GM23338 (cell line): ENCODE measurements at regions not wholly inside any gene's neighbourhood (a gene's known extent, or its start where the extent isn't known, plus 50 kb on each side); places are given as distances from the start of the nearest gene placed in this dataset.

Source experiments
- ATAC-seq: fragments of 200-7000 bp; cut with Tn5 transposase; 3 replicates; pipeline ENCODE4 v1.9.1; 2020
- DNase-seq: peaks from one replicate; pipeline ENCODE4 v3.0.0-alpha.2; 2015; ENCODE audit warnings: low spot score
- H2AFZ ChIP-seq: fragments of 200-600 bp; sonication (generic); 2 replicates; pipeline ENCODE4 v1.8.0; 2016; ENCODE audit warnings: antibody characterized with exemption, mild to moderate bottlenecking, moderate library complexity
- H3F3A ChIP-seq: fragments of 200-600 bp; sonication (generic); replicated peaks from 2 replicates; pipeline ENCODE4 v1.8.0; 2017; ENCODE audit warnings: antibody characterized with exemption, mixed run types, low read depth
- H3K27ac ChIP-seq: fragments of 200-600 bp; sonication (generic); 2 replicates; pipeline ENCODE4 v1.6.1; 2016; ENCODE audit warnings: low read depth
- H3K27me3 ChIP-seq: fragments of 200-600 bp; sonication (generic); 2 replicates; pipeline ENCODE4 v1.8.0; 2016; ENCODE audit warnings: mild to moderate bottlenecking, mixed run types, moderate library complexity; ENCODE audit not compliant: insufficient read depth
- H3K36me3 ChIP-seq: fragments of 200-600 bp; sonication (generic); 2 replicates; pipeline ENCODE4 v1.8.0; 2016; ENCODE audit warnings: mild to moderate bottlenecking; ENCODE audit not compliant: insufficient read depth
- H3K4me1 ChIP-seq: fragments of 200-600 bp; sonication (generic); 2 replicates; pipeline ENCODE4 v1.8.0; 2016; ENCODE audit warnings: mild to moderate bottlenecking, moderate library complexity; ENCODE audit not compliant: insufficient read depth
- H3K4me2 ChIP-seq: fragments of 200-600 bp; sonication (generic); 2 replicates; pipeline ENCODE4 v1.7.1; 2017; ENCODE audit warnings: mixed run types
- H3K4me3 ChIP-seq: fragments of 200-600 bp; sonication (generic); 2 replicates; pipeline ENCODE4 v1.6.1; 2016; ENCODE audit warnings: mixed run types
- H3K79me2 ChIP-seq: fragments of 200-600 bp; sonication (generic); replicated peaks from 2 replicates; pipeline ENCODE4 v1.8.0; 2017; ENCODE audit warnings: mild to moderate bottlenecking; ENCODE audit not compliant: insufficient read depth
- H3K9me2 ChIP-seq: fragments of 200-600 bp; sonication (generic); 2 replicates; pipeline ENCODE4 v1.8.0; 2017; ENCODE audit not compliant: insufficient read depth
- H4K20me1 ChIP-seq: fragments of 200-600 bp; sonication (generic); replicated peaks from 2 replicates; pipeline ENCODE4 v1.8.0; 2017; ENCODE audit warnings: mild to moderate bottlenecking; ENCODE audit not compliant: insufficient read depth
- H3K27ac Mint-ChIP-seq: 2 replicates; pipeline ENCODE4 v1.8.0; 2020; ENCODE audit warnings: inconsistent platforms, mild to moderate bottlenecking, moderate library complexity, mixed read lengths
- H3K27me3 Mint-ChIP-seq: 3 replicates; pipeline ENCODE4 v1.8.0; 2022; ENCODE audit warnings: low read depth, mild to moderate bottlenecking, moderate library complexity, mixed read lengths, inconsistent platforms; ENCODE audit not compliant: insufficient read depth, poor library complexity
- H3K36me3 Mint-ChIP-seq: 3 replicates; pipeline ENCODE4 v1.8.0; 2021; ENCODE audit warnings: low read depth, mild to moderate bottlenecking, inconsistent platforms, moderate library complexity, mixed read lengths
- H3K4me1 Mint-ChIP-seq: 3 replicates; pipeline ENCODE4 v1.8.0; 2020; ENCODE audit warnings: mild to moderate bottlenecking, inconsistent platforms, mixed read lengths
- H3K4me3 Mint-ChIP-seq: 3 replicates; pipeline ENCODE4 v1.8.0; 2021; ENCODE audit warnings: moderate library complexity, mild to moderate bottlenecking, inconsistent platforms, mixed read lengths
- H3K9me3 Mint-ChIP-seq: 3 replicates; pipeline ENCODE4 v1.8.0; 2020; ENCODE audit warnings: moderate library complexity, mild to moderate bottlenecking, inconsistent platforms, mixed read lengths
- CREB1 ChIP-seq: fragments of 250-450 bp; sonication (Bioruptor Pico); IDR thresholded peaks from 2 replicates; pipeline ENCODE4 v1.5.0; 2020; ENCODE audit warnings: low read depth, mild to moderate bottlenecking, moderate library complexity
- CTCF ChIP-seq, 2 experiments: fragments of 200-600 bp in 1 of 2; sonication (generic) in 1 of 2; conservative IDR thresholded peaks; 2 replicates each; pipeline versions ENCODE4 v1.5.1 to v1.6.1; 2016 to 2017; ENCODE audit warnings: antibody characterized with exemption in 2 of 2, low read depth in 2 of 2, mild to moderate bottlenecking in 2 of 2, moderate library complexity in 1 of 2
- EZH2 ChIP-seq: fragments of 200-600 bp; sonication (generic); IDR thresholded peaks from one replicate; pipeline ENCODE4 v1.8.0; 2017; ENCODE audit warnings: antibody characterized with exemption, mild to moderate bottlenecking, low read depth; ENCODE audit not compliant: unreplicated experiment
- JUNB ChIP-seq: IDR thresholded peaks from one replicate; pipeline ENCODE4 v1.6.1; 2016; ENCODE audit warnings: antibody characterized with exemption; ENCODE audit not compliant: unreplicated experiment
- NANOG ChIP-seq: IDR thresholded peaks from 2 replicates; pipeline ENCODE4 v1.6.1; 2016; ENCODE audit warnings: antibody characterized with exemption, borderline replicate concordance
- POLR2AphosphoS5 ChIP-seq: IDR thresholded peaks from 2 replicates; pipeline ENCODE4 v1.6.1; 2016; ENCODE audit warnings: antibody characterized with exemption, low read depth
- STAT1 ChIP-seq: IDR thresholded peaks from one replicate; pipeline ENCODE4 v1.6.1; 2016; ENCODE audit warnings: antibody characterized with exemption; ENCODE audit not compliant: unreplicated experiment
- ZNF114 ChIP-seq: fragments of 250-450 bp; sonication (Bioruptor Pico); IDR thresholded peaks from 2 replicates; pipeline ENCODE4 v1.5.0; 2020; ENCODE audit warnings: mild to moderate bottlenecking, moderate library complexity
- ZNF462 ChIP-seq: fragments of 250-450 bp; sonication (Bioruptor Pico); IDR thresholded peaks from 2 replicates; pipeline ENCODE4 v1.5.0; 2020; ENCODE audit warnings: mild to moderate bottlenecking, moderate library complexity

- DNase-seq (peak; percentile 59), ATAC-seq (peak; percentile 82)
- H3K27me3 Mint-ChIP-seq = peaks cover 9% of the 10 kb centered on the region
- TF ChIP-seq POLR2AphosphoS5 = no peak
- TF ChIP-seq CTCF (conservative IDR thresholded peaks at IDR 0.05; ENCODE audit: low read depth in 2 of 2) = peak; percentile 54 to 65
- 0 out of 2 replicates have a peak overlapping the region, but pooled peaks have one; percentile 26 for H3K27ac Mint-ChIP-seq
- H3K36me3 Mint-ChIP-seq = no peaks in the 10 kb centered on the region
- H3K36me3 ChIP-seq = no peaks in the 10 kb centered on the region
- no peak overlapping the region for H3K27ac ChIP-seq
- H3K4me3 ChIP-seq = no peak overlapping the region
- peak overlapping the region; percentile 73; the same call in 1 of the 2 replicates for H2AFZ ChIP-seq
- H3K4me3 Mint-ChIP-seq = no peak overlapping the region
- no peaks in the 10 kb centered on the region for H3K79me2 ChIP-seq
- H3K9me3 Mint-ChIP-seq = no peaks in the 10 kb centered on the region; the same call in 2 of the 3 replicates
- peaks cover 18% of the 10 kb centered on the region for H3K4me1 ChIP-seq
- H3K27me3 ChIP-seq = no peaks in the 10 kb centered on the region
- peaks cover 34% of the 10 kb centered on the region for H3K4me1 Mint-ChIP-seq
- no peaks in the 10 kb centered on the region for H3K9me2 ChIP-seq
- no peaks in the 10 kb centered on the region for H3F3A ChIP-seq
- no peaks in the 10 kb centered on the region for H4K20me1 ChIP-seq
- 0 out of 2 replicates have a peak overlapping the region, but pooled peaks have one; percentile 23 for H3K4me2 ChIP-seq
Observed at GRCh38 chr15:77768107-77768506, 135.4 kb upstream of the LINGO1 start.

- Mint-ChIP-seq H3K9me3 (no peaks in the 10 kb centered on the region), H3K4me1 (peaks cover 40% of the 10 kb centered on the region)
- H3K4me2 ChIP-seq = no peak overlapping the region
Observed at GRCh38 chr15:77764095-77764494, 131.4 kb upstream of the LINGO1 start.

GRCh38 chr15:77762747-77763355 lies 130.1 kb upstream of the LINGO1 start:
- TF ChIP-seq NANOG = no peak
- TF ChIP-seq JUNB = no peak
- no peak for TF ChIP-seq STAT1
- TF ChIP-seq POLR2AphosphoS5 = no peak
- no peak for TF ChIP-seq CREB1 (CRISPR knock-in tag)
- TF ChIP-seq ZNF462 (CRISPR knock-in tag) = no peak
- no peak for TF ChIP-seq EZH2
- H3K4me3 ChIP-seq = no peak overlapping the region
- no peaks in the 10 kb centered on the region for H3F3A ChIP-seq
- DNase-seq (no peak), ATAC-seq (no peak)
- Mint-ChIP-seq H3K9me3 (no peaks in the 10 kb centered on the region), H3K4me1 (peaks cover 30% of the 10 kb centered on the region), H3K36me3 (no peaks in the 10 kb centered on the region), H3K4me3 (no peak overlapping the region), H3K27me3 (peaks cover 12% of the 10 kb centered on the region), H3K27ac (no peak overlapping the region)
- H3K36me3 ChIP-seq = no peaks in the 10 kb centered on the region
- no peak overlapping the region for H2AFZ ChIP-seq
- no peaks in the 10 kb centered on the region for H3K27me3 ChIP-seq
- no peak overlapping the region for H3K4me2 ChIP-seq
- peaks cover 13% of the 10 kb centered on the region for H3K4me1 ChIP-seq
- H4K20me1 ChIP-seq = no peaks in the 10 kb centered on the region; the same call in 1 of the 2 replicates
- no peak overlapping the region for H3K27ac ChIP-seq
- no peaks in the 10 kb centered on the region for H3K79me2 ChIP-seq
- H3K9me2 ChIP-seq = no peaks in the 10 kb centered on the region

More at GRCh38 chr15:77764095-77764494, 131.4 kb upstream of the LINGO1 start:
- no peak for TF ChIP-seq ZNF114
- H3K27ac Mint-ChIP-seq = no peak overlapping the region
- Histone ChIP-seq H3K4me1 (peaks cover 18% of the 10 kb centered on the region), H3K27ac (no peak overlapping the region), H3K36me3 (no peaks in the 10 kb centered on the region), H2AFZ (no peak overlapping the region), H3F3A (no peaks in the 10 kb centered on the region), H4K20me1 (no peaks in the 10 kb centered on the region), H3K4me3 (no peak overlapping the region), H3K79me2 (no peaks in the 10 kb centered on the region), H3K27me3 (no peaks in the 10 kb centered on the region), H3K9me2 (no peaks in the 10 kb centered on the region)
- H3K4me3 Mint-ChIP-seq = no peak overlapping the region; the same call in 2 of the 3 replicates
- H3K27me3 Mint-ChIP-seq = peaks cover 14% of the 10 kb centered on the region
- H3K36me3 Mint-ChIP-seq = no peaks in the 10 kb centered on the region
- DNase-seq (no peak), ATAC-seq (no peak)
